Activated CD8-positive, alpha-beta memory T cell treated with anti-CD3 and anti-CD28 coated beads for 36 hours (primary cell): ENCODE measurements at regions not wholly inside any gene's neighbourhood (a gene's known extent, or its start where the extent isn't known, plus 50 kb on each side); places are given as distances from the start of the nearest gene placed in this dataset.

Experiments used
- CTCF ChIA-PET: fragments of 350-600 bp; sonication (Branson Sonifier 250); formaldehyde crosslinking; loops from one replicate; lab custom pipeline; 2021; ENCODE audit warnings: antibody characterized with exemption; lab: Charles Lee
- POLR2A ChIA-PET: fragments of 350-600 bp; sonication (Branson Sonifier 250); formaldehyde crosslinking; loops from one replicate; lab custom pipeline; 2021; ENCODE audit warnings: antibody characterized with exemption; lab: Charles Lee

- ChIA-PET POLR2A (no interaction called here), CTCF (no interaction called here)
These were observed 63.7 kb upstream of the PAM start for GRCh38 chr5:102691434-102691833.

- CTCF ChIA-PET = no interaction called here
- POLR2A ChIA-PET = no interaction called here
These were observed 54.8 kb upstream of the PAM start for GRCh38 chr5:102700120-102700831.

GRCh38 chr5:102700916-102701315 is 54.2 kb upstream of the PAM start:
- CTCF ChIA-PET = no interaction called here
- POLR2A ChIA-PET = no interaction called here

GRCh38 chr5:102701748-102702147 is 53.4 kb upstream of the PAM start:
- POLR2A ChIA-PET = no interaction called here

More at GRCh38 chr5:102701748-102702147, 53.4 kb upstream of the PAM start:
- CTCF ChIA-PET = no interaction called here
